OCI-LY7 (cell line): ENCODE measurements at regions not wholly inside any gene's neighbourhood (a gene's known extent, or its start where the extent isn't known, plus 50 kb on each side); places are given as distances from the start of the nearest gene placed in this dataset.

Experiments used
- BruUV-seq: library from RNA; stranded (reverse); fragments of 400-500 nt; replicated peaks from 2 replicates; lab custom pipeline; 2021; lab: Mats Ljungman, UMichigan
- CTCF ChIA-PET: fragments of 300-600 bp; sonication (Branson Sonifier 250); formaldehyde crosslinking; loops from one replicate; lab custom pipeline; 2022; ENCODE audit warnings: antibody characterized with exemption; ENCODE audit not compliant: unreplicated experiment; lab: Charles Lee
- POLR2A ChIA-PET: fragments of 300-600 bp; sonication (Branson Sonifier 250); formaldehyde crosslinking; loops from one replicate; lab custom pipeline; 2022; ENCODE audit warnings: antibody characterized with exemption; lab: Charles Lee
- DNase-seq: peaks from one replicate; pipeline ENCODE4 v3.0.0-alpha.2; 2015; ENCODE audit warnings: low spot score
- H2AFZ ChIP-seq: fragments of 200-600 bp; sonication (generic), shearing (Covaris generic); 2 replicates; pipeline ENCODE4 v1.6.1; 2014; ENCODE audit warnings: mild to moderate bottlenecking, antibody characterized with exemption, low read length, moderate library complexity
- H3K27ac ChIP-seq: fragments of 200-600 bp; sonication (generic); 2 replicates; pipeline ENCODE4 v1.5.1; 2014; ENCODE audit warnings: mixed run types, low read depth, mild to moderate bottlenecking, moderate library complexity, low read length, inconsistent platforms; ENCODE audit not compliant: poor library complexity, severe bottlenecking
- H3K36me3 ChIP-seq: fragments of 200-600 bp; sonication (generic); 2 replicates; pipeline ENCODE4 v1.6.1; 2014; ENCODE audit warnings: mild to moderate bottlenecking, antibody characterized with exemption, low read length, moderate library complexity, mixed read lengths; ENCODE audit not compliant: insufficient read depth
- H3K4me1 ChIP-seq: fragments of 200-600 bp; sonication (generic); 2 replicates; pipeline ENCODE4 v1.5.1; 2014; ENCODE audit warnings: mild to moderate bottlenecking, low read length; ENCODE audit not compliant: insufficient read depth, poor library complexity, severe bottlenecking
- H3K4me2 ChIP-seq: fragments of 200-600 bp; sonication (generic); 2 replicates; pipeline ENCODE4 v1.6.1; 2014; ENCODE audit warnings: mild to moderate bottlenecking, low read length
- H3K4me3 ChIP-seq: fragments of 200-600 bp; sonication (generic); 2 replicates; pipeline ENCODE4 v1.5.1; 2014; ENCODE audit warnings: mild to moderate bottlenecking, low read depth, low read length; ENCODE audit not compliant: poor library complexity, severe bottlenecking
- H3K79me2 ChIP-seq: fragments of 200-600 bp; sonication (generic); 2 replicates; pipeline ENCODE4 v1.6.1; 2016; ENCODE audit warnings: low read depth, mild to moderate bottlenecking, low read length, moderate library complexity, mixed read lengths; ENCODE audit not compliant: insufficient read depth
- H3K9me2 ChIP-seq: fragments of 200-600 bp; sonication (generic); 2 replicates; pipeline ENCODE4 v1.6.1; 2016; ENCODE audit warnings: mild to moderate bottlenecking, low read length, mixed read lengths; ENCODE audit not compliant: insufficient read depth
- H3K9me3 ChIP-seq: fragments of 200-600 bp; sonication (generic); 2 replicates; pipeline ENCODE4 v1.6.1; 2014; ENCODE audit warnings: mild to moderate bottlenecking, mixed run types, low read length, mixed read lengths
- H4K20me1 ChIP-seq: fragments of 200-600 bp; sonication (generic); 2 replicates; pipeline ENCODE4 v1.6.1; 2014; ENCODE audit warnings: mild to moderate bottlenecking, antibody characterized with exemption, low read length, moderate library complexity, mixed read lengths; ENCODE audit not compliant: insufficient read depth
- CTCF ChIP-seq: fragments of 200-600 bp; sonication (generic); conservative IDR thresholded peaks from 2 replicates; pipeline ENCODE4 v1.5.1; 2014; ENCODE audit warnings: mild to moderate bottlenecking, antibody characterized with exemption, low read length, moderate library complexity, mixed read lengths
- EZH2phosphoT487 ChIP-seq: fragments of 200-600 bp; sonication (generic); IDR thresholded peaks from 2 replicates; pipeline ENCODE4 v1.6.1; 2018; ENCODE audit warnings: low read depth, borderline replicate concordance, mild to moderate bottlenecking, mixed run types, antibody characterized with exemption, low read length, moderate library complexity, mixed read lengths
- intact Hi-C: fragments of 100-400 bp; cut with micrococcal nuclease; formaldehyde crosslinking; loops from one replicate; pipeline ENCODE4 v1.10.0; 2022; ENCODE audit not compliant: unreplicated experiment

DNA sequence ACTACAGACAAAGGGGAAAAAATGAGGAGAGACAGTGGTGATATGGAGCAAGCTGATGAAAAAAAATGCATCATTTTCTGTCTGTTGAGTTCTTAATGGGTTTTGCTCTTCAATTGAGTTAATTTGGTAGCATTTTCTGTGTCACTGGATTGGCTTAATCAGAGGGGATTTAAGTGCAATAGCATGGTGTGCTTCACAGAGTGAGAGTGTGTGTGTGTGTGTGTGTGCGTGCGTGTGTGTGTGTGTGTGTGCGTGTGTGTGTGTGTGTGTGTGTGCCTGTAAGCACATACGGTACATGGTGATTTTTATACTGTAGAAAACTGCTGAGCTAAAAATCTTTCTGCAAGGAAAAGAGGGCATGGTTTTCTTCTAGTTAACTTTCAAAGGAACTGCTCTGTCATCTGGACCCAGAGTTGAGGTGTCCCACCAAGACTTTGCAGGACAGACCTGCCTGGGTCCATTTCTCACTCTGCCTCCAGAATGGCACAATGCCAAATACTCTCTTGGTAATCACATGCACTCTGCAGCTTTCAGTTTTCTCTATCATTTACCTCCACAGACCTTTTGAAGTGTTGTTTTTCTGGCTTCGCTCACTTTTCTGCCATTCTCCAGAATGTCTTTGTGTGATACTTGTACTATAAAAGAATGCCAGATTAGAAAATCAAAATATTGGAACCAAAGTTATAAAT lies 952.6 kb upstream of the SOX9 start:
- intact Hi-C loops, result loop anchor here (10.0 kb wide), 1 partner anchor 57 kb away; no protein-coding TSS in a partner anchor
- no peak for TF ChIP-seq EZH2phosphoT487
- TF ChIP-seq CTCF, result no peak
- no peaks in the 10 kb centered on the region for H4K20me1 ChIP-seq
- ChIA-PET CTCF (no interaction called here), POLR2A (interaction anchor here (0.5 kb wide), 1 partner anchor 224 kb away, joined by 3 read pairs; no protein-coding TSS in a partner anchor)
- no peaks in the 10 kb centered on the region for H3K4me1 ChIP-seq
- no peak overlapping the region for H3K4me3 ChIP-seq
- H3K9me2 ChIP-seq, result no peaks in the 10 kb centered on the region
- no peak for DNase-seq
- no peaks in the 10 kb centered on the region for H3K36me3 ChIP-seq
- H2AFZ ChIP-seq, result no peak overlapping the region
- H3K27ac ChIP-seq, result no peak overlapping the region
- no peak overlapping the region for H3K4me2 ChIP-seq
- no peaks in the 10 kb centered on the region for H3K79me2 ChIP-seq
- H3K9me3 ChIP-seq, result no peaks in the 10 kb centered on the region
- no TSS peak for BruUV-seq

DNA sequence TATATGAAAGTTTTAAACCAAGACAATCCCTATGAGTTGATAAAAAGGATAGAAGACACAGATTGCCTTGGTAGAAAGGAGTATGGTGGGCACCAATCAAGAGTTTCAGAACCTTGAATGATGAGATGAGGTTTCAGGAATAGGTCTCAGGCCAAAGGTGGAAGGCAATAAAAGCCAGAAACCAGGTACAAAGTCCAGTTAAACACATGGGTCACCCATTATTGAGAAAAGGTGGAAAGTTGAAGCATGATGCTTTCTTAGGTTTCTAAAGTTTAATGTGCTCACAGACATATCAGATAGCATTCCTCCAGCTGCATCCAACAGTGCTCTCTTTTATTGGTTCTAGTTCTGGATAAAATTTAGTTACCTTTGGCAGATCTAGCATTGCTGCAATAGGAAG lies 950.8 kb upstream of the SOX9 start:
- BruUV-seq, result no TSS peak
- Histone ChIP-seq H3K4me1 (no peaks in the 10 kb centered on the region), H3K9me3 (no peaks in the 10 kb centered on the region), H4K20me1 (no peaks in the 10 kb centered on the region), H2AFZ (no peak overlapping the region), H3K27ac (no peak overlapping the region), H3K9me2 (no peaks in the 10 kb centered on the region), H3K79me2 (no peaks in the 10 kb centered on the region), H3K4me3 (no peak overlapping the region), H3K36me3 (no peaks in the 10 kb centered on the region), H3K4me2 (no peak overlapping the region)
- DNase-seq, result no peak
- ChIA-PET CTCF (no interaction called here), POLR2A (no interaction called here)
- no peak for TF ChIP-seq CTCF
- no peak for TF ChIP-seq EZH2phosphoT487
- intact Hi-C loops, result no loop called here

GRCh38 chr17:71171270-71171669 lies 949.5 kb upstream of the SOX9 start:
- H3K79me2 ChIP-seq, result no peaks in the 10 kb centered on the region
- ChIA-PET CTCF (no interaction called here), POLR2A (no interaction called here)
- no peaks in the 10 kb centered on the region for H3K9me2 ChIP-seq
- no peaks in the 10 kb centered on the region for H4K20me1 ChIP-seq
- no TSS peak for BruUV-seq
- no peak overlapping the region for H2AFZ ChIP-seq
- no peak overlapping the region for H3K27ac ChIP-seq
- no peaks in the 10 kb centered on the region for H3K4me1 ChIP-seq
- no peak for DNase-seq
- no peaks in the 10 kb centered on the region for H3K36me3 ChIP-seq
- TF ChIP-seq EZH2phosphoT487 (no peak), CTCF (no peak)
- no peak overlapping the region for H3K4me2 ChIP-seq
- no peaks in the 10 kb centered on the region for H3K9me3 ChIP-seq
- intact Hi-C loops, result no loop called here
- H3K4me3 ChIP-seq, result no peak overlapping the region
